AG10803 (cell line): ENCODE measurements at regions not wholly inside any gene's neighbourhood (a gene's known extent, or its start where the extent isn't known, plus 50 kb on each side); places are given as distances from the start of the nearest gene placed in this dataset.

Source experiments
- DNase-seq: peaks from one replicate; pipeline ENCODE4 v3.0.0; 2010; ENCODE audit warnings: low read depth
- H3K4me3 ChIP-seq: 2 replicates; pipeline ENCODE4 v1.5.1; 2011; ENCODE audit warnings: mild to moderate bottlenecking, low read length, control low read depth
- CTCF ChIP-seq: conservative IDR thresholded peaks from 2 replicates; pipeline ENCODE4 v1.5.1; 2011; ENCODE audit warnings: mild to moderate bottlenecking, low read length, control low read depth, inconsistent platforms

GRCh38 chr2:6446938-6447608 lies 418.6 kb downstream of the CMPK2 start:
- no peak for TF ChIP-seq CTCF
- no peak overlapping the region for H3K4me3 ChIP-seq
- no peak for DNase-seq

- no peak overlapping the region for H3K4me3 ChIP-seq
- TF ChIP-seq CTCF = no peak
- no peak for DNase-seq
These were observed 416.8 kb downstream of the CMPK2 start for GRCh38 chr2:6448893-6449292.

- DNase-seq = no peak
- TF ChIP-seq CTCF = no peak
- no peak overlapping the region for H3K4me3 ChIP-seq
These were observed 416.4 kb downstream of the CMPK2 start for GRCh38 chr2:6449343-6449742.

GRCh38 chr2:6452702-6453481 lies 412.8 kb downstream of the CMPK2 start:
- H3K4me3 ChIP-seq = no peak overlapping the region
- no peak for DNase-seq

GRCh38 chr2:6454286-6454990 lies 411.3 kb downstream of the CMPK2 start:
- no peak for DNase-seq
- H3K4me3 ChIP-seq = no peak overlapping the region
- no peak for TF ChIP-seq CTCF

More at GRCh38 chr2:6452702-6453481, 412.8 kb downstream of the CMPK2 start:
- no peak; the same call in 1 of the 2 replicates for TF ChIP-seq CTCF

GRCh38 chr2:6459138-6459537 lies 406.6 kb downstream of the CMPK2 start:
- DNase-seq = no peak
- TF ChIP-seq CTCF = no peak
- no peak overlapping the region for H3K4me3 ChIP-seq
